Activated CD4-positive, alpha-beta T cell treated with anti-CD3 and anti-CD28 coated beads, Interleukin-2, amount 50 U/mL, for 4 hours (primary cell): ENCODE measurements at regions not wholly inside any gene's neighbourhood (a gene's known extent, or its start where the extent isn't known, plus 50 kb on each side); places are given as distances from the start of the nearest gene placed in this dataset.

ENCODE experiments used
- DNase-seq, 2 experiments: peaks; one replicate each; pipeline ENCODE4 v3.0.0-alpha.2; 2020

- no peak for DNase-seq
These were observed 60.7 kb upstream of the ITGA4 start for GRCh38 chr2:181396256-181397123.

GRCh38 chr2:181397331-181397730, 59.9 kb upstream of the ITGA4 start:
- DNase-seq = no peak

GRCh38 chr2:181398000-181398399, 59.2 kb upstream of the ITGA4 start:
- no peak for DNase-seq

GRCh38 chr2:181399027-181399426, 58.2 kb upstream of the ITGA4 start:
- no peak for DNase-seq

GRCh38 chr2:181404472-181404871, 52.7 kb upstream of the ITGA4 start:
- DNase-seq = no peak

GRCh38 chr2:181407171-181407570, 50.0 kb upstream of the ITGA4 start:
- no peak for DNase-seq
